Stomach smooth muscle (tissue), 2 donors: ENCODE measurements at regions not wholly inside any gene's neighbourhood (a gene's known extent, or its start where the extent isn't known, plus 50 kb on each side); places are given as distances from the start of the nearest gene placed in this dataset.
"Not testable (repeated sequence)": the region's sequence is repeated elsewhere in the genome, so short reads cannot be mapped to it uniquely, and the experiment has no call there.

Experiments used
- H3K27ac ChIP-seq: one replicate; pipeline ENCODE4 v1.7.0; 2013; ENCODE audit warnings: mild to moderate bottlenecking, low read length, inconsistent platforms
- H3K27me3 ChIP-seq, 2 donors: one replicate each; pipeline ENCODE4 v1.7.0; 2013; ENCODE audit warnings: low read length in 2 of 2; ENCODE audit not compliant: insufficient read depth in 2 of 2, control insufficient read depth in 1 of 2
- H3K36me3 ChIP-seq, 2 donors: one replicate each; pipeline ENCODE4 v1.7.0; 2013; ENCODE audit warnings: low read length in 2 of 2; ENCODE audit not compliant: control insufficient read depth in 2 of 2, insufficient read depth in 2 of 2
- H3K4me1 ChIP-seq: one replicate; pipeline ENCODE4 v1.7.0; 2013; ENCODE audit warnings: low read length; ENCODE audit not compliant: control insufficient read depth, insufficient read depth
- H3K4me3 ChIP-seq, 2 donors: one replicate each; pipeline ENCODE4 v1.7.0; 2013; ENCODE audit warnings: low read length in 2 of 2
- H3K9ac ChIP-seq, 2 donors: one replicate each; pipeline ENCODE4 v1.7.0; 2013; ENCODE audit warnings: low read length in 2 of 2, mild to moderate bottlenecking in 1 of 2
- H3K9me3 ChIP-seq, 2 donors: one replicate each; pipeline ENCODE4 v1.7.0; 2013; ENCODE audit warnings: low read length in 2 of 2; ENCODE audit not compliant: control insufficient read depth in 2 of 2
- donor health status: healthy.
- donor health status: Pancreatic carcinoma.

DNA sequence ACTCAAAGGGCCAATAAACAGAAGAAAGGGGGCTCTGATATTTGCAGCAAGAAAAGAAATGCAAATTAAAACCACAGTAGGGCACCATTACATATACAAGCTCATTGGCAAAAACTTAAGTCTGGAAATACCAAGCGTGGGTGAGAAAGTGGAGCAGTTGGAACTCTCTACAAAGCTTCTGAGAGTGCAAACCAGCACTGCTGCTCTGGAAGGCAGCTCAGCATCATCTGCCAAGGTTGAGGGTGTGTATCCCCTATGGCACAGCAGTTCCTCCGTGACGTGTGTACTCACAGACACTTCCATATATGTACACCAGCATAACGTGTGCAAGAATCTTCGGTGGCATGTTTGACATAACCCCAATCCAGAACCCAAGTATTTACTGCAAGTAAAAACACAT is 271.0 kb upstream of the ATP10A start:
- Histone ChIP-seq H3K4me3 (no peak overlapping the region), H3K4me1 (no peaks in the 10 kb centered on the region), H3K9me3 (no peaks in the 10 kb centered on the region), H3K27ac (no peak overlapping the region), H3K36me3 (no peaks in the 10 kb centered on the region), H3K9ac (no peak overlapping the region), H3K27me3 (no peaks in the 10 kb centered on the region)

DNA sequence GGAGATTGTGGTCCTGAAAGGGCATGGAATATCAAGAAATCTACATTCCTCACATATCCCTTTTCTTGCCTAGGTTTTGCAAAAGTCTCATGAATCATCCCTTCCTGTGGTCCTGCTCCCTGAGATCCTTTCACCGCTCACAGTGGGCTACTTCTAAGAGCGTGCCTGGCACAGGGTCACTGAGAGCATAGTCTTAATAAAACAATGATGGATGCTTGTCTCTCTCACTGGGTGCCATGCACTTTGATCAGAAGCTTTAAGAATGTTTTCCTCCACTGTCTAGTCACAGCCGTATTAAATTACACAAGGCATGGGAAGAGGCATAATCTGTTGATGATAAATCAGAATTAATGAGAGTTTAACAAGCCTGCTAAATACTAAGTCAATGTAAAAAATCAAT is 269.7 kb upstream of the ATP10A start:
- H3K27me3 ChIP-seq, result no peaks in the 10 kb centered on the region
- no peak overlapping the region for H3K27ac ChIP-seq
- H3K9ac ChIP-seq, result no peak overlapping the region
- no peak overlapping the region for H3K4me3 ChIP-seq
- H3K36me3 ChIP-seq, result no peaks in the 10 kb centered on the region
- no peaks in the 10 kb centered on the region for H3K9me3 ChIP-seq
- H3K4me1 ChIP-seq, result no peaks in the 10 kb centered on the region

DNA sequence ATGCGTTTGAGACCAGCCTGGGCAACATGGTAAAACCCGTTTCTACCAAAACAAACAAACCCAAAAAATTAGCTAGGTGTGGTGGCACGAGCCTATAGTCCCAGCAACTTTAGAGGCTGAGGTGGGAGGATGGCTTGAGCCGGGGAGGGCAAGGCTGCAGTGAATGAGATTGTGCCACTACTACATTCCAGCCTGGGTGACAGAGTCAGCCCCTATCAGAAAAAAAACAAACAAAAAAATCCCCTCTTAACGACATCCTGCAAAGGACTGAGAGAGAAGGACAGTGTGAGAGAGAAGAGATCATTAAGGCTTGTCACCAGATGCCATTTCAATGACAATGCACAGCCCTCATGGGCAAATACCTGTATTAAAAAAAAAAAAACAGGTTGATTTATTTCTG is 266.7 kb upstream of the ATP10A start:
- Histone ChIP-seq H3K9me3 (no peaks in the 10 kb centered on the region), H3K27me3 (no peaks in the 10 kb centered on the region), H3K9ac (no peak overlapping the region), H3K4me3 (no peak overlapping the region), H3K4me1 (peaks cover 5% of the 10 kb centered on the region), H3K36me3 (no peaks in the 10 kb centered on the region), H3K27ac (no peak overlapping the region)

GRCh38 chr15:26128611-26129140 is 265.5 kb upstream of the ATP10A start:
- Histone ChIP-seq H3K4me1 (peaks cover 5% of the 10 kb centered on the region), H3K9me3 (no peaks in the 10 kb centered on the region), H3K4me3 (no peak overlapping the region), H3K27ac (no peak overlapping the region), H3K36me3 (no peaks in the 10 kb centered on the region), H3K27me3 (no peaks in the 10 kb centered on the region), H3K9ac (no peak overlapping the region)

- no peak overlapping the region for H3K4me3 ChIP-seq
- peaks cover 5% of the 10 kb centered on the region for H3K4me1 ChIP-seq
- no peaks in the 10 kb centered on the region for H3K9me3 ChIP-seq
- no peak overlapping the region for H3K9ac ChIP-seq
- H3K27me3 ChIP-seq, result no peaks in the 10 kb centered on the region
- H3K36me3 ChIP-seq, result no peaks in the 10 kb centered on the region
- H3K27ac ChIP-seq, result no peak overlapping the region
These were observed 263.8 kb upstream of the ATP10A start for GRCh38 chr15:26126819-26127387.

DNA sequence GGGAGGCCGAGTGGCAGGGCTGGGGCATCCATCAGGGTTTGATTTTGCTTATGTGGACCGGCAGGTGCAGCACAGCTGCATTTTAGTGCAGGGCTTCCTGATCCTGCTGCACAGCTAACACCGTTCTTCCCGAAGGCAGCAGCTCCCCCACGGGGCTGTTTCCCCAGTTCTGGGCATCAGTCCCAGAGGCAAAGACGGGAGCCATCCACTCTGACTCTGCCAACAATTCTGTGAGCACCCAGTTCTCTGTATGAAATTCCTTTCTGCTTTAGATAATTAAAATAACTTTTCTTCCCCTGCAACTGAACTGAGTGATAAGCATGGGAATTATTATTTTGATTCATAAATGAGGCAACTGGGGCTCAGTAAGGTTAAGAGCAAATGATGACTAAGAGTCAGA is 262.9 kb upstream of the ATP10A start:
- no peaks in the 10 kb centered on the region for H3K27me3 ChIP-seq
- H3K4me1 ChIP-seq, result peaks cover 5% of the 10 kb centered on the region
- H3K27ac ChIP-seq, result no peak overlapping the region
- H3K36me3 ChIP-seq, result no peaks in the 10 kb centered on the region
- no peaks in the 10 kb centered on the region for H3K9me3 ChIP-seq
- no peak overlapping the region for H3K4me3 ChIP-seq
- no peak overlapping the region for H3K9ac ChIP-seq

DNA sequence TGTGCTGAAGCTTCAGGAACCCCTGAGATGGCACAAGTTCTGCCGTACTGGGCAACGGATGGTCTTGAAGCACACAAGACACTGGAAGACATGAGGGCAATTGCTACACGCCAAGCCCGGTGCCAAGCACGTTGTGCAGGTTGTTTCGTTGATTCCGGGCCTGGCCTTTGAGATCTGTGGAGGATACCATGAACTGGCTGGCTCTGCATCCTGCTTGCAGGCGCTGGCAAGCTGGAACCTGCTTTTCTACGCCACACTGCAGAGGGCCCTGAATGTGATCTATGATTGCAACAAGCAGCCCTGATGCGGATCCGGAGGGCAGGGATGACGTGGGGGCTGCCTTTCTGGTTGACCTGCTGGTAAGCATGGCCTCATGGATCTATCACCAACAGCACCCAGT is 262.5 kb upstream of the ATP10A start:
- no peak overlapping the region for H3K4me3 ChIP-seq
- peaks cover 5% of the 10 kb centered on the region for H3K4me1 ChIP-seq
- no peaks in the 10 kb centered on the region for H3K9me3 ChIP-seq
- no peak overlapping the region for H3K27ac ChIP-seq
- H3K27me3 ChIP-seq, result no peaks in the 10 kb centered on the region
- no peaks in the 10 kb centered on the region for H3K36me3 ChIP-seq
- H3K9ac ChIP-seq, result no peak overlapping the region

DNA sequence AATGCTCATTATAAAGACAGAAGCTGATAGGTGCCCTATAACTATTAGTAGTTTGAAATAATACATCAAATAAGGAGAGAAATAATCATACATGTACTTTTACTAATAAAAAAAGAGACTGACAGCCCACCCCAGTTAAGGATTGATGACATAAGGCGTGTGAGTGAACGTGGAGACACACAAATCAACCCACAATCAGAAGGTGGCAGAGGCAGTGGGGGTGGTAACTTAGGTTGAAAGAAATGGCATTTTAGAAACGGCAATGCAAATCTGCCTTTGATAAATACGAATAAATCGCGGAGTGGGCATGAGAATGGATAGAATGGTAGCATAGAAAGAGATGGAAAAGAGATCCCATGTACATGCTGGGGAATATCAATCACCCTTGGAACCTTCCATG is 256.2 kb upstream of the ATP10A start:
- no peaks in the 10 kb centered on the region for H3K9me3 ChIP-seq
- no peaks in the 10 kb centered on the region for H3K27me3 ChIP-seq
- no peaks in the 10 kb centered on the region for H3K36me3 ChIP-seq
- no peaks in the 10 kb centered on the region for H3K4me1 ChIP-seq
- no peak overlapping the region for H3K9ac ChIP-seq
- no peak overlapping the region for H3K4me3 ChIP-seq
- no peak overlapping the region for H3K27ac ChIP-seq

DNA sequence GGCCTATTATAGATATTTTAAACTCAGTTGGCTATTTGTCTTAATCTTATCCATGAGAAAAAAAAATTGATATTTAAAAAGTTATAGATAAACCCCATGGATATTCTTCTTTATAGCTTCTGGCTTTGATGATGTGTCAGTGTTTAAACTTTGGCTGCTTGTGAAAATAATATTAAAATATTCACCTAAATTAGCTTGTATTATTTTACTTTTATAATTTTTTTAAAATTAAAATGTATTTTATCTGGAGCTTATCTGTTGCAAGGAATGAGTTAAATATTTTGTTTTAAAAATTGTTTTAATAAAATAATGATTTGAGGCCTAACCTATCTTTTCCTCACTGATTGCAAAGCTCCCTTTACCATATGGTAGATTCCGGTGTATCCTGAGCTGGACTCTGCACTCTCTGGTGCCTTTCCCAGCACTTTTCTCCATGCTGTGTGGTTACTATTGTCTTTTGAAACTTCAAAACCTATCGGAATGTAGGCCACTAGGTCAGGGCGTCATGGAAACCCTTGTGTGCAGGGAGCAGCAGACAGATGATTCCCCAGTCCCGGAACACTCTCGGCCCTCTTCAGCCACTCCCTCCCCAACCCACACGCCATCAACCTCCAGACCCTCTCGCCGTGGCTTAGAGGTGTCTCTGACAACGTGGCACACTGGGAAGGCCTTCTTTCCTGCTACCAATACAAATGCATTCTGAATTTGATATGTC is 252.3 kb upstream of the ATP10A start:
- H3K4me3 ChIP-seq, result no peak overlapping the region
- no peaks in the 10 kb centered on the region for H3K4me1 ChIP-seq
- H3K9me3 ChIP-seq, result no peaks in the 10 kb centered on the region
- no peak overlapping the region for H3K9ac ChIP-seq
- no peaks in the 10 kb centered on the region for H3K27me3 ChIP-seq
- H3K27ac ChIP-seq, result no peak overlapping the region
- H3K36me3 ChIP-seq, result no peaks in the 10 kb centered on the region

DNA sequence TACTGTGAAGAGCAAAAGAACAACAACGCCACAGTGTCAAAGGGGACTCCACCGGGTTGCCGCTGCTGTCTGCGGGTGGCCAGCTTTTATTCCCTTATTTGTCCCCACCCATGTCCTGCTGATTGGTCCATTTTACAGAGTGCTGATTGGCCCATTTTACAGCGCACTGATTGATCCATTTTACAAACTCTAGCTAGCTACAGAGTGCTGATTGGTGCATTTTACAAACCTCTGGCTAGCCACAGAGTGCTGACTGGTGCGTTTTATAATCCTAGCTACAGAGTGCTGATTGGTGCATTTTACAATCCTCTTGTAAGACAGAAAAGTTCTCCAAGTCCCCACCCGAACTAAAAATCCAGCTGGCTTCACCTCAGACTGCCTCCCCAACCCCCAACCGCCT is 251.0 kb upstream of the ATP10A start:
- not testable (repeated sequence) for H3K4me1 ChIP-seq, H3K27ac ChIP-seq, H3K4me3 ChIP-seq, H3K9me3 ChIP-seq, H3K36me3 ChIP-seq, H3K27me3 ChIP-seq, H3K9ac ChIP-seq

- H3K4me3 ChIP-seq, result no peak overlapping the region
- H3K36me3 ChIP-seq, result no peaks in the 10 kb centered on the region
- no peaks in the 10 kb centered on the region for H3K4me1 ChIP-seq
- H3K9me3 ChIP-seq, result no peaks in the 10 kb centered on the region
- H3K27ac ChIP-seq, result no peak overlapping the region
- no peak overlapping the region for H3K9ac ChIP-seq
- H3K27me3 ChIP-seq, result no peaks in the 10 kb centered on the region
These were observed 250.2 kb upstream of the ATP10A start for GRCh38 chr15:26113296-26113695.
